ENCODE measurements at regions not wholly inside any gene's neighbourhood (a gene's known extent, or its start where the extent isn't known, plus 50 kb on each side); places are given as distances from the start of the nearest gene placed in this dataset.

DNA sequence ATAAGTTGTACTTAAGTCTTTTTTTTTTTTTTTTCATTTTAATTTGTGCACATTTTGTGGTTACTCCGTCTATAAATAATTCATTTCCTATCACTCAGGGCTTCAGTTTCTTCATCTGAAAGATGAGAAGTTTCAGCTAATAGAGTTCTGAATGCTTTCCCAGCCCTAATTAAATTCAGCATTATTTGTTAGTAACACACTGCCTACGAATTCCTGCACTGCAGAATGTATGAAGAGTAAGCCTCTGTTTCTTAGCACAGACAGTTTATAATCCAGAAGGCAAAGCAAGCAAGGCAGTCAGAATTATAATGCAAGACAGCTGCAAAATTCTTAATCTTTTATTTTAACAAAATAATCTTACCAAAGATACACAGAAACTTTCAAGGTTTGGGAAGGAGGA is 138.0 kb upstream of the GHR start:
- no peak for TF ChIP-seq CTCF (conservative IDR thresholded peaks at IDR 0.05; ENCODE audit: low read length)
- no peak for TF ChIP-seq EZH2phosphoT487 (IDR thresholded peaks at IDR 0.05; ENCODE audit: borderline replicate concordance)
- Histone ChIP-seq H3K9me2 (replicated peaks; ENCODE audit: low read depth, low read length) (no peaks in the 10 kb centered on the region), H4K20me1 (ENCODE audit: insufficient read depth, low read length, poor library complexity, severe bottlenecking) (no peaks in the 10 kb centered on the region), H3K4me3 (ENCODE audit: low read length, poor library complexity, severe bottlenecking) (no peak overlapping the region), H3F3A (ENCODE audit: low read depth) (no peaks in the 10 kb centered on the region), H3K36me3 (ENCODE audit: insufficient read depth, low read length) (no peaks in the 10 kb centered on the region), H2AFZ (ENCODE audit: low read length) (no peak overlapping the region), H3K4me1 (ENCODE audit: insufficient read depth, low read length, poor library complexity, severe bottlenecking) (no peaks in the 10 kb centered on the region), H3K4me2 (ENCODE audit: low read depth, low read length, poor library complexity, severe bottlenecking) (no peak overlapping the region), H3K9me3 (ENCODE audit: insufficient read depth, low read depth, low read length) (no peaks in the 10 kb centered on the region), H3K27me3 (ENCODE audit: insufficient read depth, low read length, poor library complexity, severe bottlenecking) (no peaks in the 10 kb centered on the region), H3K9ac (ENCODE audit: low read depth, low read length, poor library complexity, severe bottlenecking) (no peak overlapping the region), H3K79me2 (ENCODE audit: insufficient read depth, low read length) (no peaks in the 10 kb centered on the region)

GRCh38 chr5:42300496-42300895 is 122.7 kb upstream of the GHR start:
- H2AFZ ChIP-seq (ENCODE audit: low read length), result no peak overlapping the region
- H3K4me1 ChIP-seq (ENCODE audit: insufficient read depth, low read length, poor library complexity, severe bottlenecking), result no peaks in the 10 kb centered on the region
- H3K9me2 ChIP-seq (replicated peaks; ENCODE audit: low read depth, low read length), result no peaks in the 10 kb centered on the region
- no peaks in the 10 kb centered on the region for H3K36me3 ChIP-seq (ENCODE audit: insufficient read depth, low read length)
- no peak overlapping the region for H3K4me2 ChIP-seq (ENCODE audit: low read depth, low read length, poor library complexity, severe bottlenecking)
- TF ChIP-seq CTCF (conservative IDR thresholded peaks at IDR 0.05; ENCODE audit: low read length) (no peak), EZH2phosphoT487 (IDR thresholded peaks at IDR 0.05; ENCODE audit: borderline replicate concordance) (no peak)
- no peaks in the 10 kb centered on the region for H4K20me1 ChIP-seq (ENCODE audit: insufficient read depth, low read length, poor library complexity, severe bottlenecking)
- no peaks in the 10 kb centered on the region for H3K9me3 ChIP-seq (ENCODE audit: insufficient read depth, low read depth, low read length)
- no peak overlapping the region for H3K4me3 ChIP-seq (ENCODE audit: low read length, poor library complexity, severe bottlenecking)
- H3K9ac ChIP-seq (ENCODE audit: low read depth, low read length, poor library complexity, severe bottlenecking), result no peak overlapping the region
- no peaks in the 10 kb centered on the region for H3K79me2 ChIP-seq (ENCODE audit: insufficient read depth, low read length)
- H3F3A ChIP-seq (ENCODE audit: low read depth), result no peaks in the 10 kb centered on the region
- no peaks in the 10 kb centered on the region for H3K27me3 ChIP-seq (ENCODE audit: insufficient read depth, low read length, poor library complexity, severe bottlenecking)

DNA sequence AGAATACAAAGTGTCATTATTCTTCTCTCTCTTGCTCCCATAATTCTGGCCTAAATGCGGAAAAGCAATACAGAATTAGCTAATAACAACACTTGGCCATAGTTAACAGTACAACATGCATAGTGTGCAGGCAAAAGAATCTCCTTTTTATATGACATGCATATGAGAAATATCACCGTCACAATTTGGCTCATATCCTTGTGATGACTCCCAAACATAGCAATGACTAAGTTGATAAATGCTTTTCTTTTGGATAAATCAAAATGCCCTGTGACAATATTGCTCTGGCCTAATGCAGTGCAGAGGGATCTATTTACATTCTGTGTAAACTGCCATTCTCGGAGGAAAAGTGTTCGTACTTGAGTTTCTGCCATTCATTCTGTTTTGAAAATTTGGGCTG is 121.9 kb upstream of the GHR start:
- H2AFZ ChIP-seq (ENCODE audit: low read length), result no peak overlapping the region
- no peaks in the 10 kb centered on the region for H4K20me1 ChIP-seq (ENCODE audit: insufficient read depth, low read length, poor library complexity, severe bottlenecking)
- H3K4me1 ChIP-seq (ENCODE audit: insufficient read depth, low read length, poor library complexity, severe bottlenecking), result no peaks in the 10 kb centered on the region
- H3K9ac ChIP-seq (ENCODE audit: low read depth, low read length, poor library complexity, severe bottlenecking), result no peak overlapping the region
- H3K4me2 ChIP-seq (ENCODE audit: low read depth, low read length, poor library complexity, severe bottlenecking), result no peak overlapping the region
- H3K4me3 ChIP-seq (ENCODE audit: low read length, poor library complexity, severe bottlenecking), result no peak overlapping the region
- no peaks in the 10 kb centered on the region for H3K9me2 ChIP-seq (replicated peaks; ENCODE audit: low read depth, low read length)
- no peaks in the 10 kb centered on the region for H3K79me2 ChIP-seq (ENCODE audit: insufficient read depth, low read length)
- no peaks in the 10 kb centered on the region for H3K9me3 ChIP-seq (ENCODE audit: insufficient read depth, low read depth, low read length)
- H3K27me3 ChIP-seq (ENCODE audit: insufficient read depth, low read length, poor library complexity, severe bottlenecking), result no peaks in the 10 kb centered on the region
- no peak for TF ChIP-seq EZH2phosphoT487 (IDR thresholded peaks at IDR 0.05; ENCODE audit: borderline replicate concordance)
- no peak for TF ChIP-seq CTCF (conservative IDR thresholded peaks at IDR 0.05; ENCODE audit: low read length)
- no peaks in the 10 kb centered on the region for H3K36me3 ChIP-seq (ENCODE audit: insufficient read depth, low read length)
- H3F3A ChIP-seq (ENCODE audit: low read depth), result no peaks in the 10 kb centered on the region
